Astrocyte of the cerebellum (primary cell): ENCODE measurements at regions not wholly inside any gene's neighbourhood (a gene's known extent, or its start where the extent isn't known, plus 50 kb on each side); places are given as distances from the start of the nearest gene placed in this dataset.

Experiments
- DNase-seq: peaks from one replicate; pipeline ENCODE4 v3.0.0-alpha.2; 2011; ENCODE audit warnings: low read depth
- H3K4me3 ChIP-seq: 2 replicates; pipeline ENCODE4 v1.5.1; 2011; ENCODE audit warnings: mild to moderate bottlenecking, low read depth, low read length, moderate library complexity
- in situ Hi-C: cut with HindIII; loops from 2 replicates; pipeline ENCODE4 v1.10.0; 2017; ENCODE audit warnings: low sequenced_read_pairs
- TF ChIP-seq, protein P1 (sequence below): IDR thresholded peaks from 2 replicates; pipeline ENCODE4 v1.5.1; 2012; ENCODE audit warnings: low read length, low read depth, moderate library complexity, mild to moderate bottlenecking; ENCODE audit errors: missing control alignments

DNA sequence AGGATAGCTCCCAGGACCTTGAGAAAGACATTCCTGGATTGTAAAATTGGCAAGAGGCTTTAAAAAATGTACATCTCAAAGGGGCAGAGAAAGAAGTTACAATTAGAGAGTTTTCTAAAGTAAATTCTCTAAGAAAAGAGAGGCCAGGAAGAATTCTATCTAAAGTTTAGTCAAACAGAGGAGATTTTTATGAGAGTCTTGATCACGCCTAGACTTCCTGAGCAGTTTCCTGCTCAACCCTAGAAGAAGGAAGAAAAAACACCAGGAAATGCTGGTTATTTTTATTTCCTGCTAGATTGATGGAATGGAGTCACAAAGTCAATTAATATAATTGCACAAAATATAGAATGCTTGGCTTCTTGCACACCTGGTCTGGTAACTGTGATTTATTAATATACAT lies 269.1 kb downstream of the PCDH20 start:
- TF ChIP-seq, protein P1, sequence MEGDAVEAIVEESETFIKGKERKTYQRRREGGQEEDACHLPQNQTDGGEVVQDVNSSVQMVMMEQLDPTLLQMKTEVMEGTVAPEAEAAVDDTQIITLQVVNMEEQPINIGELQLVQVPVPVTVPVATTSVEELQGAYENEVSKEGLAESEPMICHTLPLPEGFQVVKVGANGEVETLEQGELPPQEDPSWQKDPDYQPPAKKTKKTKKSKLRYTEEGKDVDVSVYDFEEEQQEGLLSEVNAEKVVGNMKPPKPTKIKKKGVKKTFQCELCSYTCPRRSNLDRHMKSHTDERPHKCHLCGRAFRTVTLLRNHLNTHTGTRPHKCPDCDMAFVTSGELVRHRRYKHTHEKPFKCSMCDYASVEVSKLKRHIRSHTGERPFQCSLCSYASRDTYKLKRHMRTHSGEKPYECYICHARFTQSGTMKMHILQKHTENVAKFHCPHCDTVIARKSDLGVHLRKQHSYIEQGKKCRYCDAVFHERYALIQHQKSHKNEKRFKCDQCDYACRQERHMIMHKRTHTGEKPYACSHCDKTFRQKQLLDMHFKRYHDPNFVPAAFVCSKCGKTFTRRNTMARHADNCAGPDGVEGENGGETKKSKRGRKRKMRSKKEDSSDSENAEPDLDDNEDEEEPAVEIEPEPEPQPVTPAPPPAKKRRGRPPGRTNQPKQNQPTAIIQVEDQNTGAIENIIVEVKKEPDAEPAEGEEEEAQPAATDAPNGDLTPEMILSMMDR, result no peak
- DNase-seq, result no peak
- in situ Hi-C loops, result no loop called here
- H3K4me3 ChIP-seq, result no peak overlapping the region

DNA sequence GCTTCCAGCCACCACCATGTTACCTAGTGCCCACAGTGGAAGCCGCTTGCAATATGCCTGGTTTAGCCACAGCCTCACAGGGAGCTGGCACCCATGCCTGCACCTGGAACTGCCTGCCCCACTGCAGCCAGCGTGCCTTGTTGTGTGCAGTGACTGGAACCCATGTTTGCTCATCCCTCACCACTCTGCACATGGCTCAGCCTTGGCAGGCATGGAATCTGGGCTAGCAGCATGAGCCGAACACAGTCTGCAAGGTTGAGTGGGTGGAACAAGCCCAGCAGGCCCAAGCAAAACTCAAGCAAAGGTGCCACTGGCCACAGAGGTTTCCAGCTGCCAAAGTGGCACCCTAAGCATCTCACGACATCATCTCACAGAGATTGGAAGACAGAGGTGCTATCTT lies 269.5 kb downstream of the PCDH20 start:
- in situ Hi-C loops, result no loop called here
- no peak overlapping the region for H3K4me3 ChIP-seq
- DNase-seq, result no peak
- TF ChIP-seq, protein P1, result no peak

DNA sequence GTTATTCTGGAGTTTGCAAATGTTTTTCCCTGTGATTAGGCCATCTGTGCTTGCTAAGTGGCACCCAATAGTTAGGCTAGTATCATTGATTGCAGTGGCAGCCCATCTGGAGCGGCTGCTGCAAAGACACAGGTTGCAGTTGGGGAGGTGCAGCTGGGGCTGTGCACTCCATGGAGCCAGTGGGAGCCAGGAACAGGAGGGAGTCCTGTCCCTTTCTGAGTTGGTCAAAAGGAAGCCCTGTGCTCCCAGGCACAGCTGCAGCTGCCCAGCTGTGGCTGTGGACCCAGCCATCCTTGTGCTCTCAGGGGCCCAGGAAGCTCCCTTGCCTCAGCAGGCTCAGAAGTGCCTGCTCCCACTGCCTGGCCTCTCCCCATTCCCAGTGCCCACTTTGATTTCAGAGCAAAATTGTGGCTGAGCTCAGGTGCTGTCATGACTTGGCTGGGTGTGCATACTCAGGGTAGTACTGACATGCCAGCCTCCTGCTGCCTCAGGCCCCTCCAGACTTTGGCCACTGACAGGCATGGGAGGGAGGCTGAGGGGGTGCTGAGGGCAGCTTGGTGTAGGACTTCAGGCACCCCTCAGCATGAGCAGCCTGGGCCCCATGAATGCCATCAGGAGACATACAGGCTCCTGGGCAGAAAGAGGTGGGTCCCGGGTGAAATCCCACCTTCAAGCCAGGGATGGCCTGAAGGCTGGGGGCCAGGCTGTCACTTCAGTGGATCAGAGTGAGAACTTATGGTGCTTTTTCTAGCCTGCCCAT lies 270.6 kb downstream of the PCDH20 start:
- in situ Hi-C loops, result no loop called here
- no peak for DNase-seq
- TF ChIP-seq, protein P1, result no peak
- no peak overlapping the region for H3K4me3 ChIP-seq

DNA sequence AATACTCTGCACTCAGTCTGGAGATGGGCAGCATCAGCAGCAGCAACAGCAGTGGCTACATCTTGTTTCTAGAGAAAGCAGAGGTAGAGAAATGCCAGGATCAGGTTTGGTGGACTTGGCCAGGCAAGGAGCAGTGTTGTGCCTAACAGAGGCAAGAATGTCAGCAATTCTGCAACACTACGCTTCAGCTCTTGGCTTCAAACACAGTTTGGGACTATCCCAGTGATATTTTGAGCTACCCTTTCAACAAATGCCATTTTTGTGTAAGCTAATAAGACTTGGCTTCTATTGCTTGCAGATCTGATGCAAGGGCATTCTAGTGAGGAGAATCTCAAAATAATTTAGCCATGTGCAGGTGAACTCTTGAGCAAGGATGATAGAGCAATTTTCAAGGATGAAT lies 271.3 kb downstream of the PCDH20 start:
- TF ChIP-seq, protein P1, result no peak
- no peak for DNase-seq
- in situ Hi-C loops, result no loop called here
- H3K4me3 ChIP-seq, result no peak overlapping the region

DNA sequence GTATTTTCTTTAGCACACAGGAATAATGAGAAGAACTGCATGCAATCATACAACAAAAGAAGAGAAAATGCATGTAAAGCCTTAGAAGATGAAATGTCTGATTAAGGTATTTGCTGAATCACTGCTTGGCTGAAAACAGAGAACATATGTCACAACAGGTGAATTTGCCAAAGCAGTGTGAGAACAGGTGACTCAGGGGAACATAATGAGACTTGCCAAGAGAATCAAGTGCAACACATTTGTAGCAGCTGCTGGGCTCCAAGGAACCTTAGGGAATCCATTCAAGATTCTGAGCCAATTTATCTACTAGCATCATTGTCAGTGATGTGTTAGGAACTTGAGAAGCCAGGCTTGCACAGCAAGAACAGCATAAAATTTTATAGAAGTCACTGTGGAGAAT lies 273.1 kb downstream of the PCDH20 start:
- in situ Hi-C loops, result no loop called here
- no peak overlapping the region for H3K4me3 ChIP-seq
- TF ChIP-seq, protein P1, result no peak
- DNase-seq, result no peak

DNA sequence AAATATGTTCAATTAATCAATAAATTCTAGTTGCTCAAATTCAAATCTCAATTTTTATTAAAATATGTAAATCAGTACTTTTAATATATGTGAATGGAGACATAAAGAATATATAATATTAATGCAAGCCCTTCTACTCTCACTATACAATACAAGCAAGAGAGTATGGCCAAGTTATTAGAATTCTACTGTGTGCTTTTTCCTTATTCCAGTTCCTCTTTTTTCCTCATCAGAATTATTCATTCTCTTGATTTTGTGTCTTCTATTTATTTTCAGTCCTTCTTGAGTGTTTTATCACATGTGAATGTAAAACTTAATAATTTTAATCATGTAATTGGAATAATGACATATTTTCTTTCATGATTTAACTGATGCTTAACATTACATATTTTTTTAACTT lies 276.8 kb downstream of the PCDH20 start:
- no peak for DNase-seq
- H3K4me3 ChIP-seq, result no peak overlapping the region
- in situ Hi-C loops, result no loop called here
- TF ChIP-seq, protein P1, result no peak
